ENCODE measurements at regions not wholly inside any gene's neighbourhood (a gene's known extent, or its start where the extent isn't known, plus 50 kb on each side); places are given as distances from the start of the nearest gene placed in this dataset.

- no peak for DNase-seq
These were observed 50.0 kb downstream of the NCOR2 start for GRCh38 chr12:124517260-124518050.

GRCh38 chr12:124516850-124517249 is 50.6 kb downstream of the NCOR2 start:
- DNase-seq: no peak

- DNase-seq: no peak
These were observed 51.4 kb downstream of the NCOR2 start for GRCh38 chr12:124515981-124516380.

- no peak for DNase-seq
These were observed 52.1 kb downstream of the NCOR2 start for GRCh38 chr12:124514996-124515932.

DNA sequence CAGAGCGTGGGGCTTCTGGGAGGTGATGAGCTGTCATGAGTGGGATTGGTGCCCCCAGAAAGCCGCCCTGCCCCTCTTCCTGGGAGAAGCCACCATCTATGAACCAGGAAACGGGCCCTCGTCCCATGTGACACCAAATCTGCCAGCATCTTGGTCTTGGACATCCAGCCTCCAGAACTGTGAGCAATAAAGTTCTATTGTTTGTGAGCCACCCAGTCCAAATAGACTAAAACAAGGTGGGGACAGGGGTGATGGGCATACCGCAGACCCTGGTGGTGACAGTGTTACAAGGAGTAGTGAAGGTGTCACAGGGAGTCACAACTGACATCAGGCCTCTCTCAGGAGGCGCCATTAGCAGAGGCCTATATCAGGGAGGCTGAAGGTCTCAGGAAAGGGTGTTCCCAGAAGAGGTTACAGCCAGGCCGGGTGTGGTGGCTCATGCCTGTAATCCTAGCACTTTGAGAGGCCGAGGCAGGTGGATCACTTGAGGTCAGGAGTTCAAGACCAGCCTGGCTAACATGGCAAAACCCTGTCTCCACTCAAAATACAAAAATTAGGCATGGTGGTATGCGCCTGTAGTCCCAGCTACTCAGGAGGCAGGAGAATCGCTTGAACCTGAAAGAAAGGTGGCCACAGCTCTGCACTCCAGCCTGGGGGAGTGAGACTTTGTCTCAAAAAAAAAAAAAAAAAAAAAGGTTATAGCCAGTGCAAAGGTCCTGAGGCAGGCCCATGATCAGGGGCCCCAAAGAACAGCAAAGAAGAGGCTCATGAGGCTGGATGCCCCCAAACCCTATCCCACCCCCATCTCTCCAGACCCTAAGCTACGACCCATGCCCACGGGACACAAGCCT is 53.0 kb downstream of the NCOR2 start:
- no peak for DNase-seq

GRCh38 chr12:124513297-124513867 is 54.0 kb downstream of the NCOR2 start:
- DNase-seq: no peak

- peak; percentile 87 to 94 for DNase-seq
These were observed 54.6 kb downstream of the NCOR2 start for GRCh38 chr12:124512667-124513296.

- DNase-seq: no peak
These were observed 56.0 kb downstream of the NCOR2 start for GRCh38 chr12:124511259-124511985.

- no peak for DNase-seq
These were observed 57.0 kb downstream of the NCOR2 start for GRCh38 chr12:124510301-124510970.

DNA sequence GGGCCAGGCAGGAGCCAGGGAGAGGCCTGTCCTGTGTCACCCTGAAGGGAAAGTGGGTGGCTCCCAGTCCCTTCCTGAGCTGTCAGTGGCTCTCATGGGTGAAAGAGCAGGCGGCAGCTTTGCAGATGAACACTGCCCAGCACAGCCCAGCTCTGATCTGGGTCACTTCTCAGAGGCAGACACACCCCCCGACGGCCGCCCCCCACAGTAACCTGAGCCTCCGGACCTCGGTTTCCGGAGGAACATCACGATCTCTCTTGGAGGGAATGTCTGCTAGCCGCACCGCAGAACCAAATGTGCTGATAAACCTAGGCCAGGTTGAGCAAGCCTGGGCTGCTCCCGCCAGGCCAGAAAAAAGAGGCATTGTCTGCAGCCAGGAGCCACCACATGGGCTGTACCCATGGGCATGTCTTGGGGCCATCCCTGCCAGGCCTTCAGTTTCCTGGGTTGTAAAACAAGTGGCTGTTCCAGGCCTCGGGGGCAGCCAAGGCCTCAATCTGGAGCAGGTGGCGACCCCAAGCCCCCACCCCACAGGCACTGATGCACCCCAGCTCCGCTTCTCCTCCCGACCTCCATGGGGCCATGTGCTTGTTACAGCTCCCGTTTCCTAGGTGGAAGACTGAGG is 57.6 kb downstream of the NCOR2 start:
- no peak for DNase-seq

DNA sequence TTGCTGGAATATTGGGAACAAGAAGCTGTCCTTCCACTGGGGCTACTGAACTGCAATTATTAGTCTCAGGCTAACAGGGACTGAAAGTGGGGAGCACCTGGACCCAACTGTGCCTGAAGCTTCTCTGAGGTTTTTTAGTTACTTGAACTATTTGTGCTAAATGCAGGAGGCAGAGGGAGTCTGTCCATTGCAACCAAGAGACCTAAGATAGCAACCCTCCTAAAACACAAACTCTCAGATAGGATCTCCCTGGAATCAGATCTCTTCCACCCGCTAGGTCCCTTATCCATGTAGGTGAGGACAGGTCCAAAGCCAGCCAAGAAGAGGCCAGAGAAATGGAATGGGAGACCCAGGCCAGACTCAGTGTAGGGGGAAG is 58.1 kb downstream of the NCOR2 start:
- no peak for DNase-seq

- DNase-seq: no peak
These were observed 58.9 kb downstream of the NCOR2 start for GRCh38 chr12:124508381-124509079.

GRCh38 chr12:124507188-124508109 is 60.0 kb downstream of the NCOR2 start:
- DNase-seq: no peak

DNA sequence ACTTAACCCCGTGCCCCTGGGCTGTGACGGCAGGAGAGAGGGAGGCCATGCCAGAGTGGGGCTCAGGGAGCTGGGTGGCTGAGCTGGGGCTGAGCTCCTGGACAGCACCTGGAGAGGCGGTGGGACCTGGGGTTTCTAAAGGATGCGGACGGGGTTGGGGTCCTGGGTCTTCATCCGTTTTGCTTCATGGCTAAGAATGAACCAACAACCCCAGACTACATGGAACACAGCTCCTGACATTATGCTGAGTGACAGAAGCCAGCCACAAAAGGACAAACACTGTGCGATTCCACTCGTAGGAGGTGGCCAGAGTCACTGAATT is 60.6 kb downstream of the NCOR2 start:
- DNase-seq: no peak

DNA sequence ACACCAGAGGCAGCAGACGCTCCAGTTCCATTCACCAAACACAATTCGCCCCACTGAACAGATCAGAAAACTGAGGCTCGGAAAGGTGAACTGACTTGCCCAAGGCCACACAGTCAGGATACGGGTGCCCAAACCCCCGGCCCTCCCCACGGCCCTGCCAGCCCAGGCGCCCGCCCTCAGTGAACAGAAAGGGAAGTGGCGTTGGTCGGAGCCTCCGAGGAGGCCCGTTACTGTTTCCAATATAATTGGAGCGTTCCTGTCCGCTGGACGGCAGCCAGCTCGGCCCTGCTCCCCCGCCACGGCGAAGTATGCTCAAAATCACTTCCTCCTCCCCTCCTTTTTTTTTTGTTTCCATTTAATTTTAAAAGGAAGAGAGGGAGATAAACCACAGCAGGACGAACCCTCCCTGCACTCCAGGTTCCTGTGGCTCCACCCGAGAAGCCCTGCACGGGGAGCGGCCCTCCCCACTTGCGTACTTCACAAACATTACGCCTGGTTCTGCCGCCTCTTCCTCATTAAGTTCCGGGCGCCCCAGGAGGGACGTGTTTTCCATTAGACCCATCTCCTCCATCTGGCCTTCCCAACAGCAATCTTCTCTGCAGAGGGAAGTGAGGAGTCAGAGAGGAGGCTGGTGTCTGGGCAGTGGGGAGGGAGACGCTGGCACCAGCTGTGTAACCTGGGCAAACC is 61.1 kb downstream of the NCOR2 start:
- peak; percentile 69 to 72 for DNase-seq

DNA sequence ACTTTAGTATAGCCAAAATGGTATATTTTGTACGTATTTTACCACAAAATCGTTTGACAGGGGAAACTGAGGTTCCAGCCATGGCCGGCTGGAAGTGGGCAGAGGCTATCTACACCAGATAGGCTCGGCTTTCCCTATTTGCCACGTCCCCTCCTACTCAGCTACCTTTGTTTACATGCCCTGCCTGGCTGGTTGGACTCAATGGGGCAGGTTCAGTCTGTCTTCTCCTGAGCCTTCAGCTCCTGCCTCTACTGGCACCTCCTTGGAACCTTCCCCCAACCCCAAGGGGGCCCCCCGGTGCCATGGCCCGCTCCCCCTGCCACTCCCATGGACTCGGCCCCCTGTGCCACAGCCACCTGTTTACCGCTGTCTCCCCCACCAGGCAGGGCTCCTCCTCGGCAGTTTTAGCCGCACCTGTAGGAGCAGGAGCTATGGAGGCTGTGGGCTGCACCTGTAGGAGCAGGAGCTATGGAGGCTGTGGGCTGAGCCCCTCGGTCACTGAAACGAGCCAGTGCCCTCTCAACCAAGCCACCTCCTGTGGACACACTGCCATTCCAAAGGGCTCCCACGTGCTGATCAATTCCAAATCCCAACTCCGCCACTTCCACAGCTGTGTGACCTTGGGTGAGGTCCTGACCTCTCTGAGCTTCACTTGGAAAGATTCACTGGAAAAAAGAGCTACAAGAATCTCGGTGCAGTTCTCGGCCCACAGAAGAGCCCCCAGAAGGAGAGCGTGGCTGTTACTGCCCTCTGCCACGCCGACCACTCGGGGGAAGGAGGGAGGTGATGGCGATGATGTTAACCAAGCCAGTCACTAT is 62.2 kb downstream of the NCOR2 start:
- no peak for DNase-seq
